ENCODE measurements at regions not wholly inside any gene's neighbourhood (a gene's known extent, or its start where the extent isn't known, plus 50 kb on each side); places are given as distances from the start of the nearest gene placed in this dataset. TPM values are rescaled to one million over a fixed set of nuclear protein-coding genes. Genes with fewer than 3 reads are reported as not detected.
A peak's percentile ranks its signal among the peaks of the same experiment; 100 is the strongest.

- no peaks in the 10 kb centered on the region for H3K36me3 ChIP-seq (ENCODE audit: control insufficient read depth in 4 of 4, insufficient read depth in 4 of 4, low read length in 4 of 4)
- ATAC-seq (ENCODE audit: insufficient read depth, low FRiP score) (no peak), DNase-seq (no peak)
- no peak overlapping the region for H3K4me3 ChIP-seq
- H3K27ac ChIP-seq (ENCODE audit: low read depth in 1 of 2, low read length in 1 of 2): no peak overlapping the region
- no peak overlapping the region for H3K9ac ChIP-seq (ENCODE audit: insufficient read depth in 1 of 2, low read length in 2 of 2)
- peaks cover 0 to 5% (median 0%) of the 10 kb centered on the region in 5 donors for H3K4me1 ChIP-seq (ENCODE audit: control insufficient read depth in 5 of 5, insufficient read depth in 5 of 5, low read length in 5 of 5)
- H3K9me3 ChIP-seq (ENCODE audit: control insufficient read depth in 4 of 4, insufficient read depth in 3 of 4, low read length in 3 of 4): no peaks in the 10 kb centered on the region
- TF ChIP-seq CTCF (IDR thresholded peaks at IDR 0.05; ENCODE audit: control extremely low read depth, extremely low read depth): no peak
- WGBS, 2 donors: 98 to 99% methylated on average over 1 of the region's 1 CpG
- peaks cover 0 to 2% (median 0%) of the 10 kb centered on the region in 3 donors for H3K27me3 ChIP-seq (ENCODE audit: control insufficient read depth in 3 of 3, insufficient read depth in 3 of 3, low read length in 2 of 3)
Observed at GRCh38 chr11:19301361-19301760, 60.6 kb upstream of the E2F8 start.

- DNase-seq (no peak), ATAC-seq (ENCODE audit: insufficient read depth, low FRiP score) (no peak)
- 79 to 82% methylated on average over 4 of the region's 4 CpGs for WGBS, 2 donors
- TF ChIP-seq CTCF (IDR thresholded peaks at IDR 0.05; ENCODE audit: control extremely low read depth, extremely low read depth): no peak
- Histone ChIP-seq H3K36me3 (ENCODE audit: control insufficient read depth in 4 of 4, insufficient read depth in 4 of 4, low read length in 4 of 4) (no peaks in the 10 kb centered on the region), H3K4me1 (ENCODE audit: control insufficient read depth in 5 of 5, insufficient read depth in 5 of 5, low read length in 5 of 5) (peaks cover 0 to 5% (median 0%) of the 10 kb centered on the region in 5 donors), H3K9ac (ENCODE audit: insufficient read depth in 1 of 2, low read length in 2 of 2) (no peak overlapping the region), H3K9me3 (ENCODE audit: control insufficient read depth in 4 of 4, insufficient read depth in 3 of 4, low read length in 3 of 4) (no peaks in the 10 kb centered on the region), H3K27ac (ENCODE audit: low read depth in 1 of 2, low read length in 1 of 2) (no peak overlapping the region), H3K27me3 (ENCODE audit: control insufficient read depth in 3 of 3, insufficient read depth in 3 of 3, low read length in 2 of 3) (peaks cover 0 to 2% (median 0%) of the 10 kb centered on the region in 3 donors), H3K4me3 (no peak overlapping the region)
Observed at GRCh38 chr11:19294444-19294843, 53.7 kb upstream of the E2F8 start.

- WGBS, 2 donors: 48 to 50% methylated on average over 2 of the region's 2 CpGs
- peaks cover 0 to 5% (median 0%) of the 10 kb centered on the region in 5 donors for H3K4me1 ChIP-seq (ENCODE audit: control insufficient read depth in 5 of 5, insufficient read depth in 5 of 5, low read length in 5 of 5)
Observed at GRCh38 chr11:19291064-19291463, 50.3 kb upstream of the E2F8 start.

More at GRCh38 chr11:19291064-19291463, 50.3 kb upstream of the E2F8 start:
- no peak overlapping the region for H3K27ac ChIP-seq (ENCODE audit: low read depth in 1 of 2, low read length in 1 of 2)
- no peaks in the 10 kb centered on the region for H3K27me3 ChIP-seq (ENCODE audit: control insufficient read depth in 3 of 3, insufficient read depth in 3 of 3, low read length in 2 of 3)
- H3K4me3 ChIP-seq: no peak overlapping the region
- peak in 1 of 3 donors; percentile 14 for DNase-seq
- H3K36me3 ChIP-seq (ENCODE audit: control insufficient read depth in 4 of 4, insufficient read depth in 4 of 4, low read length in 4 of 4): no peaks in the 10 kb centered on the region
- no peak for TF ChIP-seq CTCF (IDR thresholded peaks at IDR 0.05; ENCODE audit: control extremely low read depth, extremely low read depth)
- ATAC-seq (ENCODE audit: insufficient read depth, low FRiP score): no peak
- H3K9me3 ChIP-seq (ENCODE audit: control insufficient read depth in 4 of 4, insufficient read depth in 3 of 4, low read length in 3 of 4): no peaks in the 10 kb centered on the region
- H3K9ac ChIP-seq (ENCODE audit: insufficient read depth in 1 of 2, low read length in 2 of 2): no peak overlapping the region

Small RNAs in the stretch of these regions (small RNA-seq; reads per million reads assigned to genes)
- gene MIR4486 (ENCODE audit: low replicate concordance) (not detected), gene RF00408 (ENCODE audit: low replicate concordance) (not detected), gene RNA5SP335 (ENCODE audit: low replicate concordance) (not detected)

Measured in lung (tissue), 12 donors.